Type B pancreatic cell (in vitro differentiated cells): ENCODE measurements at regions not wholly inside any gene's neighbourhood (a gene's known extent, or its start where the extent isn't known, plus 50 kb on each side); places are given as distances from the start of the nearest gene placed in this dataset.

Source experiments
- DNase-seq: peaks from one replicate; pipeline ENCODE4 v3.0.0; 2021; ENCODE audit warnings: mixed read lengths; ENCODE audit not compliant: unreplicated experiment; ENCODE audit errors: extremely low spot score
- H3K27ac Mint-ChIP-seq: 2 replicates; pipeline ENCODE4 v1.8.0; 2021; ENCODE audit warnings: mild to moderate bottlenecking, mixed read lengths
- H3K27me3 Mint-ChIP-seq: 2 replicates; pipeline ENCODE4 v1.8.0; 2021; ENCODE audit warnings: mixed read lengths
- H3K36me3 Mint-ChIP-seq: 2 replicates; pipeline ENCODE4 v1.8.0; 2021; ENCODE audit warnings: mixed read lengths
- H3K4me1 Mint-ChIP-seq: one replicate; pipeline ENCODE4 v1.8.0; 2021; ENCODE audit warnings: mixed read lengths; ENCODE audit not compliant: unreplicated experiment
- H3K4me3 Mint-ChIP-seq: 2 replicates; pipeline ENCODE4 v1.8.0; 2021; ENCODE audit warnings: mild to moderate bottlenecking, mixed read lengths
- H3K9me3 Mint-ChIP-seq: 2 replicates; pipeline ENCODE4 v1.8.0; 2021; ENCODE audit warnings: mixed read lengths
- CTCF ChIP-seq: fragments of 200-600 bp; sonication (generic); conservative IDR thresholded peaks from 2 replicates; pipeline ENCODE4 v1.5.0; 2021; ENCODE audit warnings: antibody characterized with exemption, mild to moderate bottlenecking

GRCh38 chr10:111347386-111348013 is 270.7 kb downstream of the ADRA2A start:
- peaks cover 5% of the 10 kb centered on the region for H3K9me3 Mint-ChIP-seq
- no peak overlapping the region for H3K27ac Mint-ChIP-seq
- peaks cover 7% of the 10 kb centered on the region for H3K27me3 Mint-ChIP-seq
- no peak overlapping the region for H3K4me3 Mint-ChIP-seq
- DNase-seq: no peak
- no peaks in the 10 kb centered on the region for H3K4me1 Mint-ChIP-seq
- no peak for TF ChIP-seq CTCF
- H3K36me3 Mint-ChIP-seq: peaks cover 4% of the 10 kb centered on the region

- peaks cover 9% of the 10 kb centered on the region for H3K27me3 Mint-ChIP-seq
- no peak for DNase-seq
- no peak overlapping the region for H3K27ac Mint-ChIP-seq
- peaks cover 4% of the 10 kb centered on the region for H3K36me3 Mint-ChIP-seq
- no peaks in the 10 kb centered on the region for H3K4me1 Mint-ChIP-seq
- peaks cover 3% of the 10 kb centered on the region for H3K9me3 Mint-ChIP-seq
- TF ChIP-seq CTCF: no peak
- H3K4me3 Mint-ChIP-seq: no peak overlapping the region
These were observed 271.2 kb downstream of the ADRA2A start for GRCh38 chr10:111348076-111348475.

DNA sequence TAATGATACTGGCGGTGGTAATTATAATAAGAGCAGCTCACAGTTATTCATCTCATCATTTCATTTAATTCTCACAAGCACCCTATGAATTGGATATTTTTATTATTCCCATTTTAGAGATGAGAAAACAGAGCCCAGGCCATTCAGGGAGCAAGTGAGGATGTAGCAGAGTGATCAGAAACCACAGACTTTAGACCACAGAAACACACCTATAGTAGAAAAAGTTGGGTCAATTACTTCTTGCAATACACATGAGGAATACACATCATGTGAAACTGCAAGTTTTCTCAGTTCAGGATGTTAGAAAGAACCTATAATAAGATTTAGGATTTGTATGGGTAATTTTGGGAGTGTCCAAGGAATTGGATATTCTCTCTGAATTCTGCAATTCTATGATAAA is 278.0 kb downstream of the ADRA2A start:
- Mint-ChIP-seq H3K9me3 (no peaks in the 10 kb centered on the region), H3K36me3 (no peaks in the 10 kb centered on the region), H3K4me3 (no peak overlapping the region), H3K4me1 (no peaks in the 10 kb centered on the region), H3K27ac (no peak overlapping the region), H3K27me3 (peaks cover 29% of the 10 kb centered on the region)
- TF ChIP-seq CTCF: no peak
- DNase-seq: no peak

DNA sequence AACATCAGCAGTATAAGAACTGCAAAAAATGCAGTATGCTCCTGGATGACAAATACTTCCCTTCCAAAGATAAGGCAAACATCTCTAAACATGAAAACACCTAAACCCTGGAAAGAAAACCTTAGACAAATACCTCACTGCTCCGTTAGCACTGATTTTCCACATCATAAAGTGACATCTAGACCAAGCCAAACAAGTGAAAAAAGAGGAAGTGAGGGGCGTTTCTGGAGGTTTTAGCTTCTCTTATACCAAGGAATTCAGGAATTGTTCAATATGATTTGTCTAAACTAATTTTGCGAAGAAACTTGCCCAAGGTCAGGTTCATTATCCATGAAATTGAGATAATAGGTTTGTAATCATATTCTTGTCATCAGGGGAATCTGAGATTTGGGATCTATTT is 279.7 kb downstream of the ADRA2A start:
- no peak overlapping the region for H3K4me3 Mint-ChIP-seq
- no peaks in the 10 kb centered on the region for H3K36me3 Mint-ChIP-seq
- TF ChIP-seq CTCF: no peak
- H3K9me3 Mint-ChIP-seq: no peaks in the 10 kb centered on the region
- DNase-seq: no peak
- H3K27me3 Mint-ChIP-seq: peaks cover 34% of the 10 kb centered on the region
- H3K27ac Mint-ChIP-seq: no peak overlapping the region
- H3K4me1 Mint-ChIP-seq: peaks cover 3% of the 10 kb centered on the region

DNA sequence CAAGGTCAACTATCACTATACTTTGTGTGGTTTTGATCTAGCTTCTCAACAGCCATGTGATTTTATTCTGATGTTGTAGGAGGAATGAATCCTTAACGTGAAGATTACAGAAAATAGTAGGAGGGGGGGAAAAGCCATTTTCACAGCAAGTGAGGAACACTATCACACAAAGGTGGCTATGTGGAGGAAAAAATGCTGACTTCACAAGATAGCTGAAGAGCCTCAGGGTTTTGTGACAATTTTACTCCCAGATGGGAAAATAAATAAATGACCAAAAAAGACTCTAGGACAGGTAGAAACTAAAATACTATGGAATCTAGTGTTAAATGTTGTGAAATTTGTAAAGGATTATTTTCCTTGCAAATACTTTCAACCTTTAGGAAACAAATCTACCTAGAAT is 281.0 kb downstream of the ADRA2A start:
- no peak for TF ChIP-seq CTCF
- H3K9me3 Mint-ChIP-seq: no peaks in the 10 kb centered on the region
- H3K4me3 Mint-ChIP-seq: no peak overlapping the region
- H3K4me1 Mint-ChIP-seq: peaks cover 3% of the 10 kb centered on the region
- no peaks in the 10 kb centered on the region for H3K36me3 Mint-ChIP-seq
- peaks cover 31% of the 10 kb centered on the region for H3K27me3 Mint-ChIP-seq
- H3K27ac Mint-ChIP-seq: no peak overlapping the region
- DNase-seq: no peak
